ENCODE measurements at regions not wholly inside any gene's neighbourhood (a gene's known extent, or its start where the extent isn't known, plus 50 kb on each side); places are given as distances from the start of the nearest gene placed in this dataset.

DNA sequence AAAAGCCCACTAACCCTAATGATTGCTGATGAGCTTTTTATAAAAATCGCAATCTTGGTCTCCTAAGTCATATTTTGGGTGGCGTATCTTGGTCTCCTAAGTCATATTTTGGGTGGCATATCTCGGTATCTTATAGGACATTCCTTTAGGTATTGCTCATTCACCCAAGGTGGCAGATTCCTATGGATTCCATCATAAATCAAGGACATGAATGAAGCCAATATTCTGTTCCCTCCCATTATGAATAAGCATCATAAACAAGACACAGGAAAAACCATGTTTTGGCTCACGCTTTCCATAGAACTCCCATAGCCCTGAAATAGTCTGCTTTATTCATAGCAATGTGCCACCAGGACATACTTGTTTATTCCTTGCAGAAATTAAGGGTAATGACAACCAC, 95.0 kb upstream of the CD99 start:
- DNase-seq (ENCODE audit: low read depth, low spot score) = no peak
- no peak for TF ChIP-seq YY1 (IDR thresholded peaks at IDR 0.05; ENCODE audit: insufficient read depth, insufficient read length)
- TF ChIP-seq ZNF274 (IDR thresholded peaks at IDR 0.05; ENCODE audit: low read depth, low read length) = no peak
- TF ChIP-seq SUZ12 (IDR thresholded peaks at IDR 0.05; ENCODE audit: extremely low read depth, insufficient read depth, insufficient read length) = no peak
- no peaks in the 10 kb centered on the region for H3K9me3 ChIP-seq (ENCODE audit: insufficient read depth, low read length)
- H3K36me3 ChIP-seq (ENCODE audit: insufficient read depth, insufficient read length, low read length) = peaks cover 7% of the 10 kb centered on the region
- no peak overlapping the region for H3K9ac ChIP-seq (ENCODE audit: insufficient read length, low read depth)
- no peaks in the 10 kb centered on the region for H3K27me3 ChIP-seq (ENCODE audit: insufficient read depth, insufficient read length)
- H3K4me1 ChIP-seq (ENCODE audit: insufficient read depth, insufficient read length) = peaks cover 2% of the 10 kb centered on the region
- H3K4me3 ChIP-seq (ENCODE audit: insufficient read length, low read depth) = no peak overlapping the region

DNA sequence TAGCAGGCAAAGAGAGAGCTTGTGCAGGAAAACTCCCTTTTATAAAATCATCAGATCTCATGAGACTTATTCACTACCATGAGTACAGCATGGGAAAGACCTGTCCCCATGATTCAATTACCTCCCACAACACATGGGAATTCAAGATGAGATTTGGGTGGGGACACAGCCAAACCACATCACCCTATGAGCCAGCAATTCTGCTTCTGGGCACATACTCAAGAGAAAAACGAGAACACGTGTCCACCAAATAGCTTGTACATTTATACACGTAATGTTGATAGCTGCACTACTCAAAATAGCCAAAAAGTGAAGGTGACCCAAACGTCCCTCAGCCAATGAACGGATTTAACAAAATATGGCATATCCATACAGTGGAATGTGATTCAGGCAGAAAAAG, 94.5 kb upstream of the DHRSX start:
- Histone ChIP-seq H3K36me3 (ENCODE audit: insufficient read depth, insufficient read length, low read length) (no peaks in the 10 kb centered on the region), H3K27me3 (ENCODE audit: insufficient read depth, insufficient read length) (no peaks in the 10 kb centered on the region), H3K9ac (ENCODE audit: insufficient read length, low read depth) (no peak overlapping the region), H3K4me1 (ENCODE audit: insufficient read depth, insufficient read length) (peaks cover 2% of the 10 kb centered on the region), H3K4me3 (ENCODE audit: insufficient read length, low read depth) (no peak overlapping the region), H3K9me3 (ENCODE audit: insufficient read depth, low read length) (no peaks in the 10 kb centered on the region)
- no peak for DNase-seq (ENCODE audit: low read depth, low spot score)
- TF ChIP-seq ZNF274 (IDR thresholded peaks at IDR 0.05; ENCODE audit: low read depth, low read length) (no peak), SUZ12 (IDR thresholded peaks at IDR 0.05; ENCODE audit: extremely low read depth, insufficient read depth, insufficient read length) (no peak), YY1 (IDR thresholded peaks at IDR 0.05; ENCODE audit: insufficient read depth, insufficient read length) (no peak)

GRCh38 chrX:2594491-2594890, 93.7 kb upstream of the DHRSX start:
- H3K36me3 ChIP-seq (ENCODE audit: insufficient read depth, insufficient read length, low read length) = no peaks in the 10 kb centered on the region
- H3K9ac ChIP-seq (ENCODE audit: insufficient read length, low read depth) = no peak overlapping the region
- H3K4me3 ChIP-seq (ENCODE audit: insufficient read length, low read depth) = no peak overlapping the region
- TF ChIP-seq YY1 (IDR thresholded peaks at IDR 0.05; ENCODE audit: insufficient read depth, insufficient read length) = no peak
- no peak for TF ChIP-seq ZNF274 (IDR thresholded peaks at IDR 0.05; ENCODE audit: low read depth, low read length)
- TF ChIP-seq SUZ12 (IDR thresholded peaks at IDR 0.05; ENCODE audit: extremely low read depth, insufficient read depth, insufficient read length) = no peak
- no peak for DNase-seq (ENCODE audit: low read depth, low spot score)
- H3K9me3 ChIP-seq (ENCODE audit: insufficient read depth, low read length) = no peaks in the 10 kb centered on the region
- peaks cover 2% of the 10 kb centered on the region for H3K4me1 ChIP-seq (ENCODE audit: insufficient read depth, insufficient read length)
- no peaks in the 10 kb centered on the region for H3K27me3 ChIP-seq (ENCODE audit: insufficient read depth, insufficient read length)

DNA sequence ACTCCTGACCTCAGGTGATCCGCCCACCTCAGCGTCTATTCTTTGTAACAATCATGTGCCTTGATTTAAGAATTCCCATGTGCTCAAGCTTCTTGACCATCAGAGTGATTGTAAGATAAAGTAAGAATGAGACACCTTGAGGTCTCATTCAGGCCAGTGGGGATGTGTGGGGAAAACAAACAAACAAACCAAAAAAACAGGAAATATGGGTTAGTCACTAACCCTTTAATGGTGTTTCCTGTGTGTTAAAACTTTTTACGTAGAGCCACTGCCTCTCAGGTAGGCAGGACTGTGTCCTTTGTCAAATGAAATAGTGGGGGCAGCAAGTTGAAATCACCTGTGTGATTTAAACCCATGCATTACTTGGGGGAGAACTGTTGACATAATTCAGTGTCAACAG, 91.5 kb upstream of the DHRSX start:
- Histone ChIP-seq H3K9me3 (ENCODE audit: insufficient read depth, low read length) (no peaks in the 10 kb centered on the region), H3K9ac (ENCODE audit: insufficient read length, low read depth) (no peak overlapping the region), H3K4me1 (ENCODE audit: insufficient read depth, insufficient read length) (peaks cover 2% of the 10 kb centered on the region), H3K36me3 (ENCODE audit: insufficient read depth, insufficient read length, low read length) (no peaks in the 10 kb centered on the region), H3K27me3 (ENCODE audit: insufficient read depth, insufficient read length) (no peaks in the 10 kb centered on the region), H3K4me3 (ENCODE audit: insufficient read length, low read depth) (no peak overlapping the region)
- no peak for TF ChIP-seq YY1 (IDR thresholded peaks at IDR 0.05; ENCODE audit: insufficient read depth, insufficient read length)
- no peak for TF ChIP-seq ZNF274 (IDR thresholded peaks at IDR 0.05; ENCODE audit: low read depth, low read length)
- TF ChIP-seq SUZ12 (IDR thresholded peaks at IDR 0.05; ENCODE audit: extremely low read depth, insufficient read depth, insufficient read length) = no peak
- DNase-seq (ENCODE audit: low read depth, low spot score) = no peak

- no peak for DNase-seq (ENCODE audit: low read depth, low spot score)
- no peak overlapping the region for H3K9ac ChIP-seq (ENCODE audit: insufficient read length, low read depth)
- no peaks in the 10 kb centered on the region for H3K9me3 ChIP-seq (ENCODE audit: insufficient read depth, low read length)
- H3K4me3 ChIP-seq (ENCODE audit: insufficient read length, low read depth) = no peak overlapping the region
- TF ChIP-seq YY1 (IDR thresholded peaks at IDR 0.05; ENCODE audit: insufficient read depth, insufficient read length) (no peak), ZNF274 (IDR thresholded peaks at IDR 0.05; ENCODE audit: low read depth, low read length) (no peak), SUZ12 (IDR thresholded peaks at IDR 0.05; ENCODE audit: extremely low read depth, insufficient read depth, insufficient read length) (no peak)
- peaks cover 11% of the 10 kb centered on the region for H3K4me1 ChIP-seq (ENCODE audit: insufficient read depth, insufficient read length)
- H3K27me3 ChIP-seq (ENCODE audit: insufficient read depth, insufficient read length) = peaks cover 18% of the 10 kb centered on the region
- no peaks in the 10 kb centered on the region for H3K36me3 ChIP-seq (ENCODE audit: insufficient read depth, insufficient read length, low read length)
Measured at GRCh38 chrX:2589186-2590020, 88.6 kb upstream of the DHRSX start.

- Histone ChIP-seq H3K4me3 (ENCODE audit: insufficient read length, low read depth) (no peak overlapping the region), H3K27me3 (ENCODE audit: insufficient read depth, insufficient read length) (peaks cover 28% of the 10 kb centered on the region), H3K4me1 (ENCODE audit: insufficient read depth, insufficient read length) (peaks cover 9% of the 10 kb centered on the region), H3K9ac (ENCODE audit: insufficient read length, low read depth) (no peak overlapping the region), H3K9me3 (ENCODE audit: insufficient read depth, low read length) (no peaks in the 10 kb centered on the region), H3K36me3 (ENCODE audit: insufficient read depth, insufficient read length, low read length) (no peaks in the 10 kb centered on the region)
- TF ChIP-seq ZNF274 (IDR thresholded peaks at IDR 0.05; ENCODE audit: low read depth, low read length) = no peak
- TF ChIP-seq YY1 (IDR thresholded peaks at IDR 0.05; ENCODE audit: insufficient read depth, insufficient read length) = no peak
- TF ChIP-seq SUZ12 (IDR thresholded peaks at IDR 0.05; ENCODE audit: extremely low read depth, insufficient read depth, insufficient read length) = no peak
- no peak for DNase-seq (ENCODE audit: low read depth, low spot score)
Measured at GRCh38 chrX:2588049-2588448, 87.3 kb upstream of the DHRSX start.

- TF ChIP-seq SUZ12 (IDR thresholded peaks at IDR 0.05; ENCODE audit: extremely low read depth, insufficient read depth, insufficient read length) (no peak), YY1 (IDR thresholded peaks at IDR 0.05; ENCODE audit: insufficient read depth, insufficient read length) (no peak), ZNF274 (IDR thresholded peaks at IDR 0.05; ENCODE audit: low read depth, low read length) (no peak)
- Histone ChIP-seq H3K4me1 (ENCODE audit: insufficient read depth, insufficient read length) (peaks cover 9% of the 10 kb centered on the region), H3K9ac (ENCODE audit: insufficient read length, low read depth) (no peak overlapping the region), H3K36me3 (ENCODE audit: insufficient read depth, insufficient read length, low read length) (no peaks in the 10 kb centered on the region), H3K9me3 (ENCODE audit: insufficient read depth, low read length) (no peaks in the 10 kb centered on the region), H3K27me3 (ENCODE audit: insufficient read depth, insufficient read length) (peaks cover 37% of the 10 kb centered on the region), H3K4me3 (ENCODE audit: insufficient read length, low read depth) (no peak overlapping the region)
- DNase-seq (ENCODE audit: low read depth, low spot score) = no peak
Measured at GRCh38 chrX:2587146-2587545, 86.4 kb upstream of the DHRSX start.
